DND-41 (cell line): ENCODE measurements at regions not wholly inside any gene's neighbourhood (a gene's known extent, or its start where the extent isn't known, plus 50 kb on each side); places are given as distances from the start of the nearest gene placed in this dataset.

Experiments
- CTCF ChIP-seq: IDR thresholded peaks from 2 replicates; pipeline ENCODE4 v1.5.1; 2012; ENCODE audit warnings: borderline replicate concordance, low read length, moderate library complexity, mild to moderate bottlenecking; ENCODE audit not compliant: poor library complexity, severe bottlenecking; ENCODE audit errors: extremely low read depth
- EZH2 ChIP-seq: IDR thresholded peaks from 3 replicates; pipeline ENCODE4 v1.6.1; 2012; ENCODE audit warnings: borderline replicate concordance, low read depth, mild to moderate bottlenecking, moderate library complexity, low read length, inconsistent platforms; ENCODE audit not compliant: severe bottlenecking

GRCh38 chr5:104914536-104915070 lies 1352.0 kb upstream of the NUDT12 start:
- TF ChIP-seq CTCF (no peak), EZH2 (no peak)
